ENCODE measurements at regions not wholly inside any gene's neighbourhood (a gene's known extent, or its start where the extent isn't known, plus 50 kb on each side); places are given as distances from the start of the nearest gene placed in this dataset.
A peak's percentile ranks its signal among the peaks of the same experiment; 100 is the strongest.
"Not testable (repeated sequence)": the region's sequence is repeated elsewhere in the genome, so short reads cannot be mapped to it uniquely, and the experiment has no call there.

DNA sequence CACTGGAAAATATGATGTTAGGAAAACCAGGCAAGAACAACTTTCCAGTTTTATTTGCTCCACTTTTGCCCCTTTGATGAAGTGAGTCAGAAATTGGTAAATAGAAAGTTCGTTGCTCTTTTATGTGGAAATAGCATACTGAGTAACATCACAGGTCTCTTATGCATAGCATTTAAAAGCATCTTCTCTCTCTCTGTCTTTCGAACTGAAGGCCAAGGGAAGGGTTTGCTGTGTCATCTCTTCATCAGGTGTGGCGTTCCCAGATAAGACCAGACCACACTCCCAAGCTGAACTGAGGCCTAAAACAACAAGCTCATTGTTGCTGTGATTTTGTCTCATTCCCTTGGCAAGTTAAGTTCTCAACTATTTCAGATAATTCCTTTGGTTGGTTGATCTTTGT lies 131.8 kb upstream of the GRB10 start:
- DNase-seq: no peak

DNA sequence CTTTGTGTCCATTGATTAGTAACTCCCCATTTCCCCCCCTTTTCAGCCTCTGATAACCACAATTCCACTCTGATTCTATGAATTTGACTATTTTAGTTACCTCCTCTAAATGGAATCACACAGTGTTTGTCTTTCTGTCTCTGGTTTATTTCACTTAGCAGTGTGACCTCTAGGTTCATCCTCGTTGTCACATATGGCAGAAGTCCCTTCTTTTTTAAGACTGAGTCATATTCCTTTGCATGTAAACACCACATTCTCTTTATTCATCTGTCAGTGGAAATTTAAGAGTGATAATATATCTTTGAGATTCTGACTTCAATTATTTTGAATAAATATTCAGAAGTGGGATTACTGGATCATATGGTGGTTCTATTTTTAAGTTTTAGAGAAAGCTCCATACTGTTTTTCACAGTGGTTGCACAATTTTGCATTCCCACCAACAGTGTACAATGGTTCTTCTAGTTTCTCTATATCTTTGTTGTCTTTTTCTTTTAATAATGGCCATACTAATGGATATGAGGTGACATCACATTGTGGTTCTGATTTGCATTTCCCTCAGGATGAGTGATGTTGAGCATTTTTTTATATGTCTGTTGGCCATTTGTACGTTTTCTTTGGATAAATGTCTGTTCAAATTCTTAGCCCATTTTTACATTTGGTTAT lies 126.1 kb upstream of the GRB10 start:
- no peak for DNase-seq

DNA sequence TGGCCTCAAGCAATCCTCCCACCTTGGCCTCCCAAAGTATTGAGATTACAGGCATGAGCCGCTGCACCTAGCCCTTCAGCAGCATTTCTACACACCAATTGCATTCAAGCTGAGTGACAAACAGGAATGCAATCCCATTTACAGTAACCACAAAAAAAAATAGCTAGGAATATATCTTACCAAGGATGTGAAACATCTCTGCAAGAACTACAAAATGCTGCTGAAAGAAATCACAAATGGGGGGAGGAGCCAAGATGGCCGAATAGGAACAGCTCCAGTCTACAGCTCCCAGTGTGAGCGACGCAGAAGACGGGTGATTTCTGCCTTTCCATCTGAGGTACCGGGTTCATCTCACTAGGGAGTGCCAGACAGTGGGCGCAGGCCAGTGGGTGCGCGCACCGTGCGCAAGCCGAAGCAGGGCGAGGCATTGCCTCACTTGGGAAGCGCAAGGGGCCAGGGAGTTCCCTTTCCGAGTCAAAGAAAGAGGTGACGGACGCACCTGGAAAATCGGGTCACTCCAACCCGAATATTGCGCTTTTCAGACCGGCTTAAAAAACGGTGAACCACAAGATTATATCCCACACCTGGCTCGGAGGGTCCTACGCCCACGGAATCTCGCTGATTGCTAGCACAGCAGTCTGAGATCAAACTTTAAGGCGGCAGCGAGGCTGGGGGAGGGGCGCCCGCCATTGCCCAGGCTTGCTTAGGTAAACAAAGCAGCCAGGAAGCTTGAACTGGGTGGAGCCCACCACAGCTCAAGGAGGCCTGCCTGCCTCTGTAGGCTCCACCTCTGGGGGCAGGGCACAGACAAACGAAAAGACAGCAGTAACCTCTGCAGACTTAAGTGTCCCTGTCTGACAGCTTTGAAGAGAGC lies 116.1 kb upstream of the GRB10 start:
- not testable (repeated sequence) for DNase-seq

DNA sequence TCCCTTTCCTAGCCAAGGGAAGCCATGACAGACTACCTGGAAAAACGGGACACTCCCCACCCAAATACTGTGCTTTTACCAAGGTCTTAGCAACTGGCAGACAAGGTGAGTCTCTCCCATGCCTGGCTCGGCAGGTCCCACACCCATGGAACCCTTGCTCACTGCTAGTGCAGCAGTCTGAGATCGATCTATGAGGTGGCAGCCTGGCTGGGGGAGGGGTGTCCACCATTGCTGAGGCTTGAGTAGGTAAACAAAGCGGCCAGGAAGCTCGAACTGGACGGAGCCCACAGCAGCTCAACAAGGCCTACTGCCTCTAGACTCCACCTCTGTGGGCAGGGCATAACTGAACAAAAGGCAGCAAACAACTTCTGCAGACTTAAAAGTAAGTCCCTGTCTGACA lies 104.4 kb upstream of the GRB10 start:
- not testable (repeated sequence) for DNase-seq

DNA sequence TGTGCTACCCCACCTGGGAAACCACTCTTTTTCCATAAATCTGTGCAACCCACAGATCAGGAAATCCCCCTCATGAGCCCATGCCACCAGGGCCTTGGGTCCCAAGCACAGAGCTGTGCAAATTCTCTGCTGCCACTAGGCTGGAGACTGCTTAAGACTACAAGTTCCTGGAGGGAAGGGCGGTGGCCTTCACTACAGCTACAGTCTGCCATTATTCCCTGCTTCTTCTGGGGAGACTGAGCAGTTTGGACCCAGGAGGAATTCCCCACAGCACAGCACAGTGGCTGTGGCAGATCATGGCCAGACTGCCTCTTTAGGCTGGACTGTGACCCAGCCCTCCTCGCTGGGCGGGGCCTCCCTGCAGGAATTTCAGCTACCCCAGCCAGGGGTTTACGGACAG lies 89.7 kb upstream of the GRB10 start:
- no peak for DNase-seq

DNA sequence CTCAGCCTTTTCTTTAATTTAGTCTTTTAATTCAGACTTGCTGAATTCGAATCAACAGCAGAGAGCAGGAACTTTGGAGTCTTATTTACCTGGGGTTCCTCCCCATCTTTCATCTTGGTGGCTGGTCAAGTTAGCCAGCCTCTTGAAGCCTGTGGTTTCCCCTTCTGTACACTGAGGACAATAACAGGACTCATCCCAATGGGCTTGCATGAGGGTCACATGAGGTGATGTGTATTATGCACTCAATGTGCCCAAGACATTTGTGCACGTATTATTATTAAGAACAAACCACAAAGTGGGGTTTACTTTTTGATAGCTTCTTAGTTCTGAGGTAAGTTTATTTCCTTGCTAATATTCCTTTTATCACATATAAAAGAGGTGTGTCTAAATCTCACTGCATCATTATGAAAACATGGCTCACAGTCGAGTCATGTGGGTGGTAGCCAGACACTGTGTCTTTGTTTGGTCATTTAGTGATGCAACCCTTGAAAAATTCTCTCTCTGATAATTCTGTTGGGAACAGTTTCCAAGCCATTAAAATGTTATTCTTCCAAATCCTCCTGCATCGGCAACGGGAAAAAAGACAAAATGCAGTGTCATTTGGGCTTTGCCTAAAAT lies 86.5 kb upstream of the GRB10 start:
- peak; percentile 43 for DNase-seq

DNA sequence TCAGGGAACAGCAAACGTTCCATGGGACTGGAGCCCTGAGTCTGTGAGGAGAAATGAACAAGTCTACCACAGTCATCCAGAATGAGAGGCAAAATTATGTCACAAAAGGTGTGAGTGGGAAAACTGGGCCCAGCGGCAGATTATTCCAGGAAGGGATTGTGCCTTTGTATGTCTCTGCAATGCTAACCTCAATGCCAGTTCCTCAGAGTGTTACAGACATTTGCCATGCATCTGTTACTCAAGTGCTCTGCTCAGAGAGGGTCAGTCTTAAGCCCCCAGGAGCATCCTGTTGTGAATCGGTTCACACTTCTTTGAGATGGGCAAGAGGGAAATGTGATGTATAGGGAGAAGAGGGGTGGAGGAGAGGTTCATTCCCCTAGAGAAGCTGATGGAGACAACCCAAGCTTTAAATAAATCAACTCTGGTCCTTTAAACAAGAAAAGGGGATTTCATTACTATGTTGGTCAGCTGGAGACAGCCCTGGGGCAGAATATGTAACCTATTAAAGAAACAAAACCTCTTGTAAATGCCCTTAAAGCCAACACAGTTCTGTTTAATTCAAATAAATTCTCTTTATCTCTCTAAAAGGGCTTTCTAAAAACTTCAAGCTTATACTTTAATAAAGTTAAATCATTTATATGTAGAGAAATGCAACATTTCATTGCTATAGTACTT lies 85.9 kb upstream of the GRB10 start:
- no peak for DNase-seq

DNA sequence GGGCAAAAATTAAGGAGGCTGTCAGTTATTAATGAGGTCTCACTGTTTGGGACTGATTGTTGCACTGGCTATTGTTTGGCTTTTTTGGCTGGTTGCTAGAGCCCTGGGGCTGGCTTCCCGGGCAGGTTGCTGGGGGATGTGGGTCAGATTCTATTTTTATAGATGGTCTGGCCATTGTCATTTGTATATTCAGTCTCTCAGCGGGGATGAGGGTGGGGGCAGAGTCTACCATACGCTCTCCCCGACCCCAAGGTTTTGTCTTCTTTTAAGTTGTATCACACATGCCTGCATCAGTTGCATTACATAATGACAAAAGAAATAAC lies 84.3 kb upstream of the GRB10 start:
- no peak for DNase-seq

DNA sequence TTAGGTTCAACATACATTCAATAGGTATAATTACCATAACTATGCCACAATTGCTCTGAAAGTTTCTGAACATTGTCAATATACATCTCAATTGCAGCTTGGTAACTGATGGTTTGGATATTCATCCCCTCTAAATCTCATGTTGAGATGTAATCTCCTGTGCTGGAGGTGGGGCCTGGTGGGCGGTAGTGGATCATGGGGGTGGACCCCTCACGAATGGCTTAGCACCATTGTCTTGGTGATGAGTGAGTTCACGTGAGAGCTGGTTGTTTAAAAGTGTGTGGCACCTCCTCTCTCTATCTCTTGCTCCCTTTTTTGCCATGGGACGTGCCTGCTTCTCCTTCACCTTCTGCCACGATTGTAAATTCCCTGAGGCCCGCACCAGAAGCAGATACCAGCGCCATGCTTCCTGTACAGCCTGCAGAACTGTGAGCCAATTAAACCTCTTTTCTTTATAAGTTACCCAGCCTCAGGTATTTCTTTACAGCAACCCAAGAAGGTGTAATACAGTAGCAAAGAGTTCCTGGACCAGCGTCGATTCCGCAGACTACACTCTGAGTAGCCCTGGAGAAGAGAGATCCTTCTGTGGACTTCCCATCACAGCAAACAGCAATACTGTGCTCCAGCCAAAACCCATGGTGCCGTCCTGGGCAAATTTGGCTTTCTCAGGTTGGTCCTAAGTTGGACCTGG lies 83.8 kb upstream of the GRB10 start:
- no peak for DNase-seq

DNA sequence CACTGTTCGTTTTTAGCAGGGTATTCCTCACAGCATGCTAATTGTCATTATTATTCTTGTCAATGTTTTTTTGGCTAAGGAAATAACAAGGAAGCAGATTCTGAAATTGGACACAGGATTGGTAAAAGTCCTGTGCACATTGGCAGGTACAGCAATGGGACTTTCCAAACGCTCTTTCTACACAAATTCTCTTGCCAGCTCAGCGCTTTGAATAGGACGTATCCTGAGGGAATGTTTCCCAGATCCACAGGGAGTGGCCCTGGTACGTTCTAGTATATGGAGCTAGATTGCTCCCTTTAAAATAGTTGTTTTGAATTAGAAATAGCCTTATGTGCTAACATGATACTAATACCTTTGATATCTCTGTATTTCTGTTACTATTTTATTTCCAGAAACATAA lies 82.8 kb upstream of the GRB10 start:
- no peak for DNase-seq

DNA sequence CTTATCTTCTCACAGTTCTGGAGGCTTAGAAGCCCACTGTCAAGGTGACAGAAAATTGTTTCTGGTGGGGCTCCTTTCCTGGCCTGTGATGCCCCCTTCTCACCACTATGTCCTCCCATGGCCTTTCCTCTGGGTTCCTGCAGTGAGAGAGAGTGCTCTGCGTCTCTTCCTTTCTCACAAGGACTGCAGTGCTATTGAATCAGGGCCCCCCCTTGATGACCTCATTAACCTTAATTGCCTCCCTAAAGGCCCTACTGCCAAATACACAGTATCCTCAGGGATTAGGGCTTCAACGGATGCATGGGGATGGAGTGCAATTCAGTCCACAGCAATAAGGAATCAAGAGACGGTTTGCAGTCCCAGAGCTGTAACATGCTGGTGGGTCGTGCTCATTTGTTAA lies 82.0 kb upstream of the GRB10 start:
- DNase-seq: no peak

DNA sequence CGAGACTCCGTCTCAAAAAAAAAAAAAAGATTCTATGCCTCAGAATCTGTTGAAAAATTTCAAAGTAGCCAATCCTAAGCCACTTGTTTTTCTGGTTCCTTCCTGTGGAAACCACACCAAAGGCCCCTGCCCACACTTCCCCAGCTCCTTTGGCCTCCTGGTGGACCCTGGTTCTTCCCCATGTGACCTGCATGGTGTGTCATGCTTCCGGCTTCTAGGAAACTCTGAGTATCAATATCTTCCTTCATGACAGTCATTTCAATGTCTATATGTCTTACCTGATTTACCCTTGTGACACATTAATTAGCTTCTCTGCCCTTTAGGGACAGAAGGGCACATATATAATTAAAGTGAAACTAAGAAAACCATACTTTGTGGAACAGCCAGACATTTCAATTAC lies 80.4 kb upstream of the GRB10 start:
- no peak for DNase-seq

DNA sequence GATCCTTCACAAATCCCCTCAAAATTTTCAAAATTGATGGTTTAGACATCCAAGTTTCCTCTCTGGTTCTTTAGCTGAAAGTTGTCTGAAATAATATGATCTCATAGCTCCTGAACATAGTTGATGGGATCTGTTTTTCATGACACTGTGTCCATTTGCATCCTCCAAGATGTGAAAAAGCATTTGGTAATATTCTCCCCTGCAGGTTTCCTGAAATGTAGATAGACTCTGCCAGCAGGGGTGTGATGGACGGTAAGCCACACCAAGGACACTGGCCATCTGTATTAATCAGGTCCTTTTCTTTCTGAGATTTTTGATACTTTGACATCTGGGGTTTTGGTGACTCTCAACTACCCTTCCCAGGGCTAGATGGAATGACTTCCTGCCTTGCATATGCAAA lies 79.6 kb upstream of the GRB10 start:
- DNase-seq: no peak

DNA sequence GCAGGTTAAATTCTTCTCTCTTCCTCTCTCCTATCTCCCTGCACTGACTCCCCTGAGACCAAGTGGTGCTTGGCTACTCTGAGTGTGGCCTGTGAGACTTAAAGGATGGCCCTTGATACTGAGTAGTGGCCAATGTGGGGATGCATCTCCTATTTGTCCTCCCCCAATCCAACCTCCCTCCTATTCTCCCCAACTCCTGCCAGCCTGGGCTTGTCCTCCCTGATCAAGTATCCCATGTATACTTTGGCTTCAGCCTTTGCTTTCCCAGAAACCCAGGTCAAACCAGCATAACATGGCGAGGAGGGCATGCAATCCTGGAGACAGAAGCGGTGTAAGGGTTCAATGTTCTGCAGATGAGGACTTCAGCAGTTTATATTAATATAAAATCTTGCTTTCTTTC lies 77.9 kb upstream of the GRB10 start:
- no peak for DNase-seq

DNA sequence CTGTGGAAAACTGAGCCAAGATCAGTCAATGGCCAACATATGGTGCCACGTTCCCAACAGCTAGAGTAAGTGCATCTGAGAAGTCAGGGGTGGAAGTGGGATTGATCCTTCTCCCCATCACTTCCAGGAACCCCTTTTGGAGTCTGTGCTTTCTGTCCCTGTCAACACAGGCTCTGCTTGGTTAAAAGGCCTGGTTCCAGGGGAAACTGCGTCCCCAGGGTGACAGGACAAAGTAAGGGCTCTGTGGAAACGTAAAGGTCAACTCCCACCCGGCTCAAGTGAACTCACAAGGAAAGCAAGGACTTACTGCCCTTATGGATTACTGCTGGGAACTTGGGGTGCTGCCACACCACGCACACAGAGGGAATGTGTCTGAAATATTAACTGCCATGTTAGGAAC lies 77.5 kb upstream of the GRB10 start:
- DNase-seq: no peak

DNA sequence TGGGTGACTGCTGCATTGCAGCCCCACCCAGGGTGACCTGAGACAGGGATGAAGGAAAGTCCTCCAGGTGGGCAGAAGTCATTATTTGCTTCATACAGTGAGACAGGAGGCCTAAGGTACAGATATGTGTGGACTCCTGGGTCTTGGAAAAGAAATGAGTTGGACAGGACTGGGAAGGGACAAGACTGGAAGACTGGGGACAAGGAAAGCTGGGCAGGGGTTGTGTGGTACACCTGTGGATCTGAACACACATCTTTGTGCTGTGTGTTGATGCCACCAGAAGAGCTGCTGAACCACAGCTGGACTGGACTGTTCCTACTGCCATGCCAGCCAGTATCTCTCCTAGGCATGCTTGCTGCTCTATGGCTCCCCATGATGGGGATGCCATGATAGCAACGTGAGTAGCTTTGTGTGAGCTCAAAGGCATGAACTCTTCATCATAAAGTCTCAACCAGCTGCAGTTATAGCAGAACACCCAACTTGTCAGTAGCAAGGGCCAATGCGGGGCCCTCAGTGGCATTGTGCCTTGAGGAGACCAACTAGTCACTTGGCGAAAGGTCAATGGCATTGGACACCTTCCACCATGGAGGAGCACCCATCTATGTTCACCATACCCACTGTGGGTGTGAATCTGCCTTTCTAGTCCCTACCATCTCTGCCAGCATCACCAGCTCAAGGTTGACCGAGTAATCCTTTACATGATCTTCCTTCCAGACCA lies 76.0 kb upstream of the GRB10 start:
- DNase-seq: no peak

DNA sequence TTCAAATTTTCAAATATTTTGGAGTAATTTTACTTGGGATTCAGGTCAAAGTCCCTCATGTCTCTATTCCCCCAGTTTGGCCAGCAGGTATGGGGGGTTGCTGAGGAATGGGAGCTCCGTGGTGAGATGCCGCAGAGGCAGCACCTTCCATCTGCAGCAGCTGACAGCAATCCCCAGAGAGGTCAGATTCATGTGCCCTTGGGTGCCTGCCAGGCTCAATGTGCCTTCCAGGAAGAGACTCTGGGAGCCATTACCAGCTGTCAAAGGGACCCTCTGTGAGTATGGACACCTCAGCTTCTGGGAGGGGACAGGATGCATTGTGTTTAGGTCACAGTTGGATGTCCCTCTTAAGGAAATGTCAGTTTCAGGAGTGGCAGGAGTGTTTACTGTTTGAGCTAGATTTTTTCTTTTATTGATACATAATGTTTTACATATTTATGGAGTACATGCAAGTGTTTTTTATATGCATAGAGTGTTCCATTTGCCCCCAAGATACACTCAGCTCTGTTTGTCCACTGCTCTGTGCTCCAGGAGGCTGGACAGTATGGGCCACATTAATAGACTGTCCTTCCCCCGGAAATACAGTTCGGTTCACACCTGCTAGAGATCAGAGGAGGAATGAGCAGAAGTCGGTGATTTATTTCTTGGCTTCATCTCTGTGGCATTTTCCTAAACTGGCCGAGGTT lies 75.3 kb upstream of the GRB10 start:
- DNase-seq: no peak

DNA sequence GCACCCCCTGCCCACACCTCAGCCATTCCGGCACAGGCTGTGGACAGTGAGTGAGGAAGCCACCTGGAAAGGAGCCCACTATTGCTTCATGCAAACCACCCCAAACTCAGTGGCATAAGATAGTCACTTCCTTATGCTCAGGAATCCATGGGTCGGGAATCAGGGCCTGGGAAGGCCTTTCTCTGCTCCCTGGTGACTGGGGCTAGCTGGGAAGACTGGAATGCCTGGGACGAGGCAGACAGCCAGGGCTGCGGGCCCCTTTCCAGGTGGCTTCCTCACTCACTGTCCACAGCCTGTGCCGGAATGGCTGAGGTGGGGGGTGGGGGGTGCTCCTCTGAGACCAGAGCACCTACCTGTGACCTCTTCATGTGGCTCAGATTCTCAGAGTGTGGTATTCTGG lies 74.1 kb upstream of the GRB10 start:
- DNase-seq: no peak

DNA sequence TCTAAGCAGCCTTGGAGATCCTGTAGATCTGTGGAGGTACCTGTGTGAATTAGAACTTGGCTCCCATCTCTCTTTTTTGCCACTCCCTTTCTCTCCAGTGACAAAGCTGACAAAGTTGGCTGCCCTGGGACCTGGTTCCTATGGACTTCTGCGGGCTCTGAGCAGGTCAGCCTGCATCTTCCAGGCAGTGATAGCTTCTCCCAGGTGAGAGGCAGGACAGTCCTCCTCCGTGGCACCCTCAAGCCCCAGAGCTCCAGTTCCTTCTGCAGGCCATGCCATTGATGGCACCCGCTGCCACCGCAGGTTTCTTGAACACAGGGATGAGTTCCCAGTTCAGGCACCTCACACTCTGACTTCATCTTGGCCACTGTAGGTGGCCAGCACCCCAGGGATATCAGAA lies 73.5 kb upstream of the GRB10 start:
- DNase-seq: no peak

DNA sequence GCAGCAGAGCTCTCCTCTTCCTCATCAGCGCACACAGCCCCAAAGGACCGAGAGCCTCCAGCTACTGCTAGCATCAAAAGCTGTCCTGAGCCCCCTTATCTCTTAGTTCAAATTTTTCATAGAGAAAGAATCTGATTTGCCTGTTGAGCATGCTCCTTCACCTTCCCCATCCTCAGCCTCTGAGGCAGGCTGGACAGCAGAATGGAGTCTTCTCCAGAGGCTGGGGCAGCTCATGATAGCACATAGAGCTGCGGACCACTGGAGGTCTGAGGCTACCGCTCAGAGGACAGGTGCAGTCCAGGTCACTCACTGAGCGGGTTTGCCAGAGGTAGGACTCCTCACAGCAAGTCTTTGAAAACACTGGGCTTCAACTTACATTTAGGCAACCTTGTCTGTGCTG lies 72.8 kb upstream of the GRB10 start:
- DNase-seq: no peak

DNA sequence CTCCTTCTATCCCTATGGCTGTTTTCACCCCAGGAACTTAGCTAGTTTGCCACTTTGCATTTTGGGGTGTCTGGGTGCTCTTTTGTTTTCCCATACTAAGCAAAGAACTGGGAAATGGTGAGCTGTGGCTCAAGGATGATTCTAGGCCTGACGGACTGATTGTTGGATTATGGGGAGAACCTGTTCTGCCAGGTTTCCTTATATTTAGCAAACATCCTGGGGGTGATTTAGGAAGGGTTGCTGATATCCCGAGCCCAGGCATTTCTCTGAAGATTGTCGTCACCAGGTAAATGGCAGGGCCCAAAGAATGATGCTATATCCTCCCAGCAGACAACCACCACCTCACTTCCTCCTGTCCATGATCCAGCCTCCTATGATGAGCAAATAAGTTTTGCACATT lies 72.1 kb upstream of the GRB10 start:
- no peak for DNase-seq

DNA sequence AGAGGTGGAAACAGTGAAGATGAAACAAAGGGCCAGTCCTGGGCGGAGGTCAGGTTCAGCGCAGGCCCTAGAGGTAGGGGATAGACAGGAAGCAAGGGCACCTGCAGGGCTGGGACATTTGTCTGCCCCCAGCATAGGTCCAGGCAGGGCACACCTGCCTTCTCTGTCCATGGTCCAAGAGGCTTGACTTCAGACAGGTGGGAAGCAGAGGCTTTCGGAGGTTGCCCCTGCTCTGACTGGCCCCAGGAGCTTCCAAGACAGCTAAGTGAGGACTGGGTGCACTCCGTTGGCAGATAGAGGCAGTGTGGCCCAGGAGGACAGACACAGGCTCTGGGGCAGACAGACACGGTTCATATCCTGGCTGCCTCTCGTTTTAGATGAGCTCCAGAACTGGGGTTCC lies 71.6 kb upstream of the GRB10 start:
- DNase-seq: no peak
